ENCODE measurements at regions not wholly inside any gene's neighbourhood (a gene's known extent, or its start where the extent isn't known, plus 50 kb on each side); places are given as distances from the start of the nearest gene placed in this dataset.
"Not testable (repeated sequence)": the region's sequence is repeated elsewhere in the genome, so short reads cannot be mapped to it uniquely, and the experiment has no call there.

DNA sequence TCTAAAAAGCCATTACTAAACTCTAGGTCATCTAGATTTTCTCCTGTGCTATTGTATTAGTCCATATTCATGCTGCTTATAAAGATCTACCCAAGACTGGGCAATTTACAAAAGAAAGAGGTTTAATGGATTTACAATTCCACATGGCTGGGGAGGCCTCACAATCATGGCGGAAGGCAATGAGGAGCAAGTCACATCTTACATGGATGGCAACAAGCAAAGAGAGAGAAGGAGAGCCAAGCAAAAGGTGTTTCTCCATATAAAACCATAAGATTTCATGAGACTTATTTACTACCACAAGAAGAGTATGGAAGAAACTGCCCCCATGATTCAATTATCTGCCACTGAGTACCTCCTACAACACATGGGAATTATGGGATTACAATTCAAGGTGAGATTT, 69.6 kb upstream of the CCDC6 start:
- not testable (repeated sequence) for DNase-seq

DNA sequence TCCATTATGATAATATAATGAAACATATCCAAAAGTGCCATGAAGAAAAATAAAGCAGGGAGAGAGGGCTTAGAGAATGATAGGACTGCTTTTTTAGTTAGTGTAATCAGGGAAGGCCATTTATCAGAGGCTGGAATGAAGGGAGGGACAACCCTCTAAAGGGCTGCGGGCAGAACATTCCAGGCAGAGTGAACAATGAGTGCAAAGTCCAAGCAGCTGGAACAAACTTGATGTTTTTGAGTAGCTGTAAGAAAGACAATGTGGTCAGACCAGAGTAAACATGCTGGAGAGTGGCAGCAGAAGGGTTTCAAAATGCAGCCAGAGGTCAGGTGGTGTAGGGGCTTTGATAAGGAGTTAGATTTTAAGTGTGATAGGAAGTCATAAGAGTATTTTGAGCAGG, 65.6 kb upstream of the CCDC6 start:
- DNase-seq, result no peak

DNA sequence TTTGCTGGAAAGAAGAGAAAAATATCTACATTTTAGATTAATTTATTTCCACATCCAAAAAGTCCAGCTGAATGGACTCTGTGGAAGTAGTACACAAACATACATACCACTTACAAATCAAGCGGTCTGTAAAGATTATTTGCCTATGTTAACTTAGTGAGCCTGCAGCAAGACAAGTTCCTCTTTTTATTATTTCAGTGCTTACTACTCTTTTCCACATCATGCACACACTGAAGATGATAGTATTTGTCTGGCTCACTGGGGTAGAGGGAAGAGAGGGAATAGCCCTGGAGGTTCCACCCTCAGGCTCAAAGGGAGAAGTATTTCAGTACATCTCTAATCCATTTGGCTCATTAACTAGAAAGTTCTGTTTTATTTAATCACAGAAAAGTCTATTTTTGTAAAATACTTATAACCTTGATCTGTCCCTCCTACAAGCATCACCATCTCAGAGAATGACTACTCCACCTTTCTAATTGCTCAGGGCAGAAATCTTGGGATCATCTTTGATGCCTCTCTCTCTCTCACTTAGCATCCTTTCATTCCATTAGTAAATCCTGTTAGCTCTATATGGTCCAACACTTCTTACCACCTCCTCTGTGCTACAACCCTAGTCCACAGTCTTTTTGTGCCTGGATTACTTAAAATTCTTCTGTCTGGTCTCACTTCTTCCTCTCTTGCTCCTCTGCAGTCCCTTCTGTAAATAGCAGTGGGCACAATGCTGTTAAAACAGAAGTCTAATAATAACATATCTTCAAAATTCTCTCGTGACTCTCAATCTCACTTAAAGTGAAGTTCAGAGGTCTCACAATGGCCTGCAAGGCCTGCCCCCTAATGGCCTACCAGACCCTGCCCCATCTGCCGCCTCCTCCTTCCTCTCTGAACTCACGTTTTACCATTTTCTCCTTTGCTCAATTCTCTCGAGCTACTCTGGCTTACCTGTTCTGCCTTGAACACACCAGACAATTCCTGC, 64.3 kb upstream of the CCDC6 start:
- DNase-seq, result peak; percentile 14 to 60 (median 20)

GRCh38 chr10:59968705-59969104, 62.3 kb upstream of the CCDC6 start:
- no peak for DNase-seq

DNA sequence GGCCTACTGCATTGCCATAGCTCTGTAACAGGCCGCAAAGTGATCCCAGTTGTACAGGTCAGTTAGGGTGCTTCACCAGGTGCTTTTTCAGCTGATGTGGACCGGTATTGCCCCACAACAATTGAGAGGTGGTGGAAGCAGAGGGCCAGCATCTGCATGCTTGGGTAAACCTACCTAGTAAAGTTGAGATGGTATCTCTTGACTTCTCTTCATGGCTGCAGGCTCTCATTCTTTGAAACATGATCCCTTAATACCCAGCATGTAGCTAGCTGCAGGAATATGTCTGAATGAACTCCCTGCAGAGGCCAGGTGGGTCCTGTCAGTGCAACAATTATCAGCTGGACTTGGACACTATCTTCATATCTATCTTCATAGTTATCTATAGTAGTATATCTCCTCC, 60.7 kb upstream of the CCDC6 start:
- no peak for DNase-seq

DNA sequence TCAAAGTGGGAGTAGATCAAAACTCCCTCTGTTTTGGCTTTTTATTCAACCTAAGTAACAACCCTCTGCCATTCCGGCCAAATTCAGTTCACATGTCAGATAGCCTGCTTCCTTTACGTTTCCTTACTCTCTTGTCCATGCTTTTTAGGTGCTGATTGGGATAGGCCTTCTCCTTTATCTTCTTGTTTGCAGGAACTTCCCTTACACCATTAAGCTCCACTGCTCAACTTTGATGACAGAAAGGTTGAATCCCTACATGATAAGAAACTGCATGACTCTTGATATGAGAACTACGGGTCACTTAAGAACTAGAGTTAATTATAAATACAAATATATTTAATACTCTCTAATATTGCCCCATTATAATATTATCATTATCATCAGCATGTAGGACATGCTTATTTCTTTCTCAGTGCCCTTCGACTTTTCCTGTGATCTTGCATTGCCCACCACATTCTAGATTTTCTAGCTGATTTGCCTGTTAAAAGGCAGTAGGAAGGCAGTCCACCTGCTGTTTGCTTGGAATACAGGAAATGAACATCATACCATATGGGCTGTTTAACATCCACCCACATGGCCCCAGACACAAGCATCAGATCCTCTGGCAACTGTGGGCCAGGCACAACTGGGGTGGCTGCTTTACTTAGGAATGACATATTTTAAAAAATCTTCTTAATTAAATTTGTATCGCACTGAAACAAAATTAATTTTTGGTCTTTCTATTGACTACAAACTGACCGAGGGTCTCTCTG, 59.7 kb upstream of the CCDC6 start:
- DNase-seq, result no peak

GRCh38 chr10:59962756-59963155, 56.4 kb upstream of the CCDC6 start:
- DNase-seq, result peak in 1 of 3 donors; percentile 20

DNA sequence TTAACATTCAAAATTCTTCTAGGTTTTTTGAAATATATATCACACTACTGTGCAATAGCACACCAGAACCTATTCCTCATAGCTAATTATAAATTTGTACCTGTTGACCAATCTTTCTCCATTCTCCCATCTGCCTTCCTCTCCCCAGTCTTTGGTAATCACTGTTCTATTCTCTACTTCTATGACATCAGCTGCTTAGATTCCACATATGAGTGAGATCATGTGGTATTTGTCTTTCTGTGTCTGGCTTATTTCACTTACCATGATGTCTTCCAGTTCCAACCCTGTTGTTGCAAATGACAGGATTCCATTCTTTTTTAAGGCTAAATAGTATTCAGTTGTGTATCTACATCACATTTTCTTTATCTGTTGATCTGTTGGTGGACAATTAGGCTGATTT, 54.4 kb upstream of the CCDC6 start:
- DNase-seq, result peak in 1 of 3 donors; percentile 39

GRCh38 chr10:59959504-59960018, 53.2 kb upstream of the CCDC6 start:
- no peak for DNase-seq

DNA sequence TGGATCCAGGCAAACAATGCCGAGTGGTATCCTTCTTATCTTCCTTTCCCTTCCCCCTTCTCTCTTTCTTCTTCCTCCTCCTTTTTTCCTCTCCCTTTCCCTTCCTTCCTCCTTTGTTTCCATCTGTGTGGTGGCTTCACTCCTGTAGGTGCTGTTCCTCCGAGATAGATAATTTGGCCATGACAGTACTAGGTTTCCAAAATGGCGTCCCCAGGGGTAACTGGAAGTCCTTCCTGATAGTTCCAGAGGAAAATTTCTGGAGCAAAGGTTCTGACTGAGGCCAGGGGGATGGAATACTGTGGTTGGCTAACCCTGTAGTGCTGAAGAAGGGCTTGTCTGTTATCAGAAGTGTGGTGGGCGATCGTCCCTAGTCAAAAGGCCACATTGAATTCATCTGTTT, 52.5 kb upstream of the CCDC6 start:
- no peak for DNase-seq

DNA sequence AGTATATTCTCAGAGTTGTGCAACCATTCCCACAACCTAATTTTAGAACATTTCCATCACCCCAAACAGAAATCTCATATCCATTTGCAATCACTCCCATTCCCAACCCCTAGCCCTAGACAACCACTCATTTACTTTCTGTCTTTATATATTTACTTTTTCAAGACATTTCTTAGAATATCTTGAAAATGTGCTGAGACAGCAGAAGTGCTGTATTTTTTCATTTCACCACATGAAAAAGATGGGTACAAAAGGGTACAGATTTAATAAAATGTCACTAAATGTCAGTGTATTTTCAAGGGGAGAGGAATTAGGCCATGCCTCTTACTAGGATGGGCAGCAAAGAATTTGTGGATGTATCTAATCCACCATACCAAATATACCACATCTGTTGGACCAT, 51.6 kb upstream of the CCDC6 start:
- DNase-seq, result no peak

Measured in suppressor macrophage treated with lipopolysaccharide for 1 hour (primary cell).